Esophagus squamous epithelium (tissue), 5 donors: ENCODE measurements at regions not wholly inside any gene's neighbourhood (a gene's known extent, or its start where the extent isn't known, plus 50 kb on each side); places are given as distances from the start of the nearest gene placed in this dataset.

Source experiments
- DNase-seq: peaks from one replicate; lab custom pipeline; 2025; lab: John Stamatoyannopoulos, UW
- H3K27ac ChIP-seq, 4 donors: fragments of 200-600 bp; sonication (generic); one replicate each; pipeline ENCODE4 v1.5.1; 2016 to 2019; ENCODE audit warnings: mild to moderate bottlenecking in 1 of 4
- H3K27me3 ChIP-seq, 4 donors: fragments of 200-600 bp; sonication (generic); 1 replicate in 3 of 4; 2 replicates in 1 of 4; pipeline versions ENCODE4 v1.5.1 to v1.6.0; 2017 to 2021; ENCODE audit warnings: antibody characterized with exemption in 1 of 4
- H3K36me3 ChIP-seq, 3 donors: fragments of 200-600 bp; sonication (generic); one replicate each; pipeline ENCODE4 v1.5.1; 2016 to 2019
- H3K4me1 ChIP-seq, 3 donors: fragments of 200-600 bp; sonication (generic); one replicate each; pipeline ENCODE4 v1.5.1; 2017 to 2019
- H3K4me3 ChIP-seq, 4 donors: fragments of 200-600 bp; sonication (generic); 1 replicate in 3 of 4; 2 replicates in 1 of 4; pipeline ENCODE4 v1.5.1; 2016 to 2019; ENCODE audit warnings: mild to moderate bottlenecking in 2 of 4, moderate library complexity in 1 of 4
- H3K9me3 ChIP-seq, 3 donors: fragments of 200-600 bp; sonication (generic); one replicate each; pipeline ENCODE4 v1.5.1; 2016 to 2019
- CTCF ChIP-seq, 6 experiments: fragments of 450-650 bp in 4 of 6; fragments of 200-600 bp in 2 of 6; sonication (generic) in 2 of 6; IDR thresholded peaks; one replicate each; pipeline ENCODE4 v1.5.1; 2016 to 2019; ENCODE audit warnings: antibody characterized with exemption in 6 of 6, mild to moderate bottlenecking in 4 of 6, moderate library complexity in 4 of 6
- POLR2A ChIP-seq, 4 donors: fragments of 450-650 bp; IDR thresholded peaks; one replicate each; pipeline ENCODE4 v1.6.1; 2017; ENCODE audit warnings: antibody characterized with exemption in 4 of 4, mild to moderate bottlenecking in 4 of 4, moderate library complexity in 3 of 4
- WGBS, 2 donors: methylation state at CpG; one replicate each; pipeline ENCODE4 v1.1.5; 2018; 5-methylcytosine and 5-hydroxymethylcytosine counted together
- intact Hi-C: fragments of 100-400 bp; cut with DNase I; formaldehyde crosslinking; loops from one replicate; pipeline ENCODE4 v1.15.0; 2022
- donor health status: DM: yes; HTN: yes; CAD: no.

- intact Hi-C loops = no loop called here
- no peaks in the 10 kb centered on the region for H3K4me1 ChIP-seq
- peaks cover 0 to 5% (median 0%) of the 10 kb centered on the region in 4 donors for H3K27me3 ChIP-seq
- H3K36me3 ChIP-seq = no peaks in the 10 kb centered on the region
- H3K4me3 ChIP-seq = no peak overlapping the region
- no peak for DNase-seq
- no peak overlapping the region for H3K27ac ChIP-seq
- WGBS, 2 donors = 84 to 86% methylated on average over 6 of the region's 6 CpGs
- H3K9me3 ChIP-seq = no peaks in the 10 kb centered on the region
- no peak for TF ChIP-seq POLR2A (IDR thresholded peaks at IDR 0.05)
- no peak for TF ChIP-seq CTCF (IDR thresholded peaks at IDR 0.05)
These were observed 75.2 kb upstream of the EXOC1L start for GRCh38 chr4:55744369-55744768.

GRCh38 chr4:55745014-55745413 is 74.6 kb upstream of the EXOC1L start:
- Histone ChIP-seq H3K27ac (no peak overlapping the region), H3K27me3 (peaks cover 0 to 5% (median 0%) of the 10 kb centered on the region in 4 donors), H3K9me3 (no peaks in the 10 kb centered on the region), H3K36me3 (no peaks in the 10 kb centered on the region), H3K4me1 (no peaks in the 10 kb centered on the region), H3K4me3 (no peak overlapping the region)
- no peak for TF ChIP-seq POLR2A (IDR thresholded peaks at IDR 0.05)
- TF ChIP-seq CTCF (IDR thresholded peaks at IDR 0.05) = no peak
- no peak for DNase-seq
- intact Hi-C loops = no loop called here

- Histone ChIP-seq H3K9me3 (no peaks in the 10 kb centered on the region), H3K27me3 (peaks cover 0 to 5% (median 0%) of the 10 kb centered on the region in 4 donors), H3K4me1 (no peaks in the 10 kb centered on the region), H3K4me3 (no peak overlapping the region), H3K27ac (no peak overlapping the region), H3K36me3 (no peaks in the 10 kb centered on the region)
- intact Hi-C loops = no loop called here
- TF ChIP-seq POLR2A (IDR thresholded peaks at IDR 0.05) (no peak), CTCF (IDR thresholded peaks at IDR 0.05) (no peak)
- WGBS, 2 donors = 80 to 82% methylated on average over 6 of the region's 6 CpGs
- no peak for DNase-seq
These were observed 71.8 kb upstream of the EXOC1L start for GRCh38 chr4:55747793-55748192.

- H3K27ac ChIP-seq = no peak overlapping the region
- H3K4me3 ChIP-seq = no peak overlapping the region
- TF ChIP-seq CTCF (IDR thresholded peaks at IDR 0.05) (no peak), POLR2A (IDR thresholded peaks at IDR 0.05) (no peak)
- H3K36me3 ChIP-seq = no peaks in the 10 kb centered on the region
- DNase-seq = no peak
- H3K4me1 ChIP-seq = no peaks in the 10 kb centered on the region
- peaks cover 0 to 5% (median 0%) of the 10 kb centered on the region in 4 donors for H3K27me3 ChIP-seq
- WGBS, 2 donors = 86 to 90% methylated on average over 1 of the region's 1 CpG
- no peaks in the 10 kb centered on the region for H3K9me3 ChIP-seq
- intact Hi-C loops = no loop called here
These were observed 69.9 kb upstream of the EXOC1L start for GRCh38 chr4:55749666-55750065.

GRCh38 chr4:55752810-55753209 is 66.8 kb upstream of the EXOC1L start:
- TF ChIP-seq POLR2A (IDR thresholded peaks at IDR 0.05) (no peak), CTCF (IDR thresholded peaks at IDR 0.05) (no peak)
- intact Hi-C loops = no loop called here
- Histone ChIP-seq H3K27me3 (peaks cover 0 to 1% (median 0%) of the 10 kb centered on the region in 4 donors), H3K4me1 (peaks cover 0 to 9% (median 0%) of the 10 kb centered on the region in 3 donors), H3K4me3 (no peak overlapping the region), H3K36me3 (no peaks in the 10 kb centered on the region), H3K27ac (no peak overlapping the region), H3K9me3 (no peaks in the 10 kb centered on the region)
- no peak for DNase-seq
- WGBS, 2 donors = 72 to 84% methylated on average over 5 of the region's 5 CpGs
